Activated CD4-positive, alpha-beta memory T cell treated with anti-CD3 and anti-CD28 coated beads for 36 hours (primary cell): ENCODE measurements at regions not wholly inside any gene's neighbourhood (a gene's known extent, or its start where the extent isn't known, plus 50 kb on each side); places are given as distances from the start of the nearest gene placed in this dataset.

Experiments used
- CTCF ChIA-PET: fragments of 350-600 bp; sonication (Branson Sonifier 250); formaldehyde crosslinking; loops from one replicate; lab custom pipeline; 2021; ENCODE audit warnings: antibody characterized with exemption, inconsistent platforms; lab: Charles Lee
- POLR2A ChIA-PET: fragments of 350-600 bp; sonication (Branson Sonifier 250); formaldehyde crosslinking; loops from one replicate; lab custom pipeline; 2021; ENCODE audit warnings: antibody characterized with exemption; lab: Charles Lee
- DNase-seq: peaks from one replicate; pipeline ENCODE4 v3.0.0-alpha.2; 2020
- H3K27ac Mint-ChIP-seq: one replicate; pipeline ENCODE4 v1.8.0; 2021; ENCODE audit warnings: mixed read lengths
- H3K27me3 Mint-ChIP-seq: one replicate; pipeline ENCODE4 v1.8.0; 2021; ENCODE audit warnings: mixed read lengths
- H3K36me3 Mint-ChIP-seq: one replicate; pipeline ENCODE4 v1.8.0; 2021; ENCODE audit warnings: mixed read lengths
- H3K4me1 Mint-ChIP-seq: one replicate; pipeline ENCODE4 v1.8.0; 2021; ENCODE audit warnings: low read depth, mixed read lengths
- H3K4me3 Mint-ChIP-seq: one replicate; pipeline ENCODE4 v1.8.0; 2021; ENCODE audit warnings: mild to moderate bottlenecking, mixed read lengths
- H3K9me3 Mint-ChIP-seq: one replicate; pipeline ENCODE4 v1.8.0; 2021; ENCODE audit warnings: mixed read lengths
- intact Hi-C: fragments of 100-400 bp; cut with micrococcal nuclease; formaldehyde crosslinking; loops from one replicate; pipeline ENCODE4 v1.15.1; 2023

DNA sequence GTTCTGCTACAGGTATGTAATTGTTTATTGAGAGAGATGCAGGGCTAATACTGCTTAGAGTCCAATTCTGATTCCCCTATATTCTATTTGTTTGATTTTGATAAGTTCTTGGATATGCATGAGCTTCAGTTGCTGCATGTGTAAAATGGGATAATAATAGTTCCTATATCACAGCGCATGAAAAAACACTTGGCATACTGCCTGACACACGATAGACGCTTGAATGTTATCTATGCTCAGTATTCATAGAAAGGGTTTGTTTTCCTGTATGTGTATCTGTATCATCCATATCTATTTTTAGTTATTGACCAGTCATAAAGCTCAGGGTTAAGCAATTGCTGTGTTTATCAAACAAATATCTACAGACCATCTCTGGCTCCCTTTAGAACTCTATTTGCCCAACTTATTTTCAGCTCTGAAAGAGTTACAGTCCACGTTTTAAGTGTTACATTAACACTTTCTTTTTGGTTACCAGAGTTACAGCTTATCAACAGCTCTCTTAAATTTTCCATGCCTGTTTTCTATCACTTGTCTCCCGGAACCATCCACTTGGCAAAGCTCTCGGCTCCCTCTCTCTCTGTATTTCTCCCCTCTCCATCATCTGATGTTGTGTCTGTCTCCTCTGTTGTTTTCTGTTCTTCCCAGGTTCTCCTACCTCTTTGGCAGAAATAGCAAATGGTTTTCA, 334.8 kb downstream of the CBLN1 start:
- Mint-ChIP-seq H3K9me3 (no peaks in the 10 kb centered on the region), H3K4me3 (no peak overlapping the region), H3K36me3 (no peaks in the 10 kb centered on the region), H3K4me1 (no peaks in the 10 kb centered on the region), H3K27ac (no peak overlapping the region), H3K27me3 (no peaks in the 10 kb centered on the region)
- ChIA-PET CTCF (no interaction called here), POLR2A (no interaction called here)
- intact Hi-C loops: no loop called here
- DNase-seq: no peak

DNA sequence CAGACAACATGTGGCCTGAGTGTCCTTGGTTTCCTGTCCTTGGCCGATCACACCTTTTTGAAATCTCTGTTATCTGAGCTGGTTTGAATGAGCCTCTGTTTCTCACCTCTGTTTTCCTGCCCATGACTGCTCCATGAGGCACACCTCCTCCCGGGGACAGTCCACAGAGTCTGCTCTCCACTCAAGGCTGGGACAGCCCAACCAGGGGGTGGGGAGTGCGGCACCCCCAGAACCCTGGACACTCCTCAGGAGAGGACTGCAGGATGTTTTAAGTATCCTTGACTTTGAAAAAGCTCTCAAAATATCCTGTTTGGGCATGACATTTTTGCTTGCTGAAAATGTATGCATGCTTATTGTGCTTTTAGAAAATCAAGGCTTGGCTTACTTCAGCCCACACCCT, 333.0 kb upstream of the N4BP1 start:
- intact Hi-C loops: no loop called here
- Mint-ChIP-seq H3K4me1 (no peaks in the 10 kb centered on the region), H3K9me3 (no peaks in the 10 kb centered on the region), H3K27ac (no peak overlapping the region), H3K4me3 (no peak overlapping the region), H3K36me3 (no peaks in the 10 kb centered on the region), H3K27me3 (no peaks in the 10 kb centered on the region)
- no peak for DNase-seq
- POLR2A ChIA-PET: no interaction called here
- CTCF ChIA-PET: no interaction called here

DNA sequence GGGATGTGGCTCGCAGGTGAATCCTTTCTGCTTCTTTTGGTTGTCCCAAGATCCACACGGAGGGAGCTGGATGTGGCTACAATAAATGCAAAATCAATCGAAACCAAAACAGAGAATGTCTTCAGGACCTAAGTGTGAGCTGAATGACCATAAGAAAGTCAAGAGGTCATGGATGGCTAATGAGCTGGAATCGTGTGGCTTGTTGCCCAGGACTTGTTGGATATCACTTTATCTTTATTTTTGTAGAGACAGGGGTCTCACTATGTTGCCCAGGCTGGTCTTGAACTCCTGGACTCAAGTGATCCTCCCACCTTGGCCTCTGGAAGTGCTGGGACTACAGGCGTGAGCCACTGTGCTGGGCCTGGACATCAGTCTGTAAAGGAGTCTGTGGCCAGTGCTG, 326.8 kb upstream of the N4BP1 start:
- ChIA-PET CTCF (no interaction called here), POLR2A (no interaction called here)
- H3K27me3 Mint-ChIP-seq: no peaks in the 10 kb centered on the region
- no peak overlapping the region for H3K4me3 Mint-ChIP-seq
- no peaks in the 10 kb centered on the region for H3K4me1 Mint-ChIP-seq
- H3K9me3 Mint-ChIP-seq: no peaks in the 10 kb centered on the region
- intact Hi-C loops: no loop called here
- H3K36me3 Mint-ChIP-seq: no peaks in the 10 kb centered on the region
- DNase-seq: no peak
- no peak overlapping the region for H3K27ac Mint-ChIP-seq

DNA sequence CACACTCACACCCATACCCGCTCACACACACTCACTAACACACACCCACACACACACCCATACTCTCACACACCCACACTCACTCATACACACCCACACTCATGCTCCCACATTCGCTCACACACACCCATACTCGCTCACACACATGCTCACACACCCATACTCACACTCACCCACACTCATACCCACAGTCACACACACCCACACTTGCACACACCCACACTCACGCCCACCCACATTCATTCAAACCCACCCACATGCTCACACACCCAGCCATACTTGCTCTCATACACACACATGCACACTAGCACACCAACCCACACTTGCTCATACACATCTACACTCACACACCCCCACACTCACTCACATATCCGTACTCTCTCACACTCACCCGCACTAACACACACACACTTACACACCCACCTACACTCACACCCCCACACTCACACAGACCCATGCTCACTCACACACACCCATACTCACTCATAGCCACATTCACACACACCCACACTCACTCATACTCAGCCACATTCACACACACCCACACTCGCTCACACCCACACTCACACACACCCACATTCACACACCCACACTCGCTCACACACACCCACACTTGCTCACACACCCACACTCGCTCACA, 322.4 kb upstream of the N4BP1 start:
- Mint-ChIP-seq H3K27ac (no peak overlapping the region), H3K4me1 (no peaks in the 10 kb centered on the region), H3K27me3 (no peaks in the 10 kb centered on the region), H3K9me3 (peaks cover 2% of the 10 kb centered on the region), H3K4me3 (no peak overlapping the region), H3K36me3 (no peaks in the 10 kb centered on the region)
- POLR2A ChIA-PET: no interaction called here
- intact Hi-C loops: no loop called here
- CTCF ChIA-PET: no interaction called here
- no peak for DNase-seq

DNA sequence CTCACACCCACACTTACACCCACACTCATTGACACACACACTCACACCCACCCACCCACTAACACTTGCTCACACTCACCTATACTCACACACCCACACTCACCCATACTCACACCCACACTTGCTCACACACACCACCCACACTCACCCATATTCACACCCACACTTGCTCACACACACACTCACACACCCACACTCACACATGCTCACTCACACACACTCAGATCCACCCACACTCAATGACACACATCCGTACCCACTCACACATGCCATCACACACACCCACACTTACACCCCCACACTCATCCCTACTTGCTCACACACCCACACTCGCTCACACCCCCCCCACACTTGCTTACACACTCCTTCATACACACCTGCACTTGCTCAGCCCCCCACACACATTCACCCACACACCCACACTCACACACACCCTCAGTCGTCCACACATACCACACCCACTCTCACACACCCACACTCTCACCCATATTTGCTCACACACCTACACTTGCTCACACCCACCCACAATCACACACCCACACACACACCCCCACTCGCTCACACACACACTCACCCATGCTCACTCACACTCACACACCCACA, 321.1 kb upstream of the N4BP1 start:
- no peak for DNase-seq
- H3K36me3 Mint-ChIP-seq: no peaks in the 10 kb centered on the region
- no peaks in the 10 kb centered on the region for H3K4me1 Mint-ChIP-seq
- ChIA-PET POLR2A (no interaction called here), CTCF (no interaction called here)
- intact Hi-C loops: no loop called here
- peaks cover 6% of the 10 kb centered on the region for H3K9me3 Mint-ChIP-seq
- H3K27ac Mint-ChIP-seq: no peak overlapping the region
- H3K4me3 Mint-ChIP-seq: no peak overlapping the region
- no peaks in the 10 kb centered on the region for H3K27me3 Mint-ChIP-seq

DNA sequence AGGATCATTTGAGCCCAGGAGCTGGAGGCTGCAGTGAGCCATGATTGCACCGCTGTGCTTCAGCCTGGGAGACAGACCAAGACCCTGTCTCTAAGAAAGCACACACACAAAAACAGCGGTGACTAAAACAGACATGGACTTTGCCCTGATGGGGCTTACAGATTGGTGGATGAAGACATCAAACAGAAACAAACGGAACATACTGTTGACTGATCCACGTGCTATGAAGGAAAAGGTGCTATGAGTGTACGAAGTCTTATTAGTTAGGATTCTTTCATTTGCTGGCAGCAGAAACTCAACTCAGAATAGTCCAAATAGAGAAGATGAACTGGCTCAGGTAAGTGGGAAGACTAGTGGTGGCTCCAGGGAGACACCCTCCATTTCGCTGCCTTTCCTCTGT, 309.8 kb upstream of the N4BP1 start:
- DNase-seq: no peak
- CTCF ChIA-PET: no interaction called here
- Mint-ChIP-seq H3K36me3 (no peaks in the 10 kb centered on the region), H3K27ac (no peak overlapping the region), H3K9me3 (no peaks in the 10 kb centered on the region), H3K4me3 (no peak overlapping the region), H3K4me1 (no peaks in the 10 kb centered on the region), H3K27me3 (no peaks in the 10 kb centered on the region)
- POLR2A ChIA-PET: no interaction called here
- intact Hi-C loops: no loop called here

DNA sequence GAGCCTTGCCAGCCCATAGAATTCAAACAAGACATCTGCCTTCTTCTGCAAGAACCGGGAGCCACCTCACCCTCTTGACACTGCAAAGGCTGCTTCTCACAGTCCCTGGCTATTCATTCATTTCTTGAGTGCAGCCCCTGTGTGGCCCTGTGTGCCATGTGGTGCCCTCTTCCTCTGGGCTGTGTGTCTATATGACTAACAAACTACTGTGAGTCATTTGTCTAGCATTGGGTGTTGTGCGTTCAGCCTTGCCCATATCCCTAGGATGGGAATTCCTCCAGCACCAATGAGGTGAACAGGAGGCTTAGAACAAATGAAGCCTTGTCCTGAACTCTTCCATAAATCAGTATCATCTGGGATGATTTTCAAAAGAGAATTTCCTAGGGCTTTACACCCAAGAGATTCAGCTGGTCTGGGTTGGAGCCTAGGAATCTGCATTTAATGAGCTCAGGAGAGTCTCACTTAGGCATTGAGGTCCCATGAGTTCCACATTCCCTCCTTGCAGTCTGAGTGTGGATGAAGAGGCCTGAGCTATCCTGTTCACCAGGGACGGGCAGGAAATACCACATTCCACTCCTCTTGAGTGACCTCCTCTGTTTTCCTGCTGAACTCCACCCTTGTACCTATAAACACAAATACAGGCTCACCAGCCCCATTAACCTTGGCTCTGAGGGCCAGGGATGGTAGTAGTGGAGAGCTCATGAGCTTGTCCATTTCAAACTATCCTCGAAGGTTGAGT, 308.7 kb upstream of the N4BP1 start:
- H3K27me3 Mint-ChIP-seq: no peaks in the 10 kb centered on the region
- no peak overlapping the region for H3K4me3 Mint-ChIP-seq
- no peaks in the 10 kb centered on the region for H3K9me3 Mint-ChIP-seq
- no peak for DNase-seq
- ChIA-PET CTCF (no interaction called here), POLR2A (no interaction called here)
- no peaks in the 10 kb centered on the region for H3K4me1 Mint-ChIP-seq
- no peaks in the 10 kb centered on the region for H3K36me3 Mint-ChIP-seq
- intact Hi-C loops: no loop called here
- H3K27ac Mint-ChIP-seq: no peak overlapping the region

DNA sequence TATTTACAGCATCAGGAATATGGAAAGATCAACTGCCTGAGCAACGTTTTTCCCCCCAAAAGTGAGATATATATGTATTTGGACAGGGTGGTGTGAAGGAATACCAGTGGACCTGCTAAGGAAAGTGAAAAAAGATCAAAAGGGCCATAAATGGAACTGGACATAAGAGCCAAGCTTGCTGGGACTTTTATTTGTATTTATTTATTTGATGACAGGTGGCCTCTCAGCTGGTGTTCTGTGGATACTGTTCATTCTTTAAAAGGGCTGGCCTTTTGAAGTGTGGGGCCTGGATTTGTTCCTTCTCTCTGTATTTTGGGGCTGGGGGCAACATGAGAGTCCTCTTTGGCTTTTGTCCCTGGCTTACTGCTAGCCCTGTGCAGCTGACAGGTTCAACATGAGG, 306.6 kb upstream of the N4BP1 start:
- no peaks in the 10 kb centered on the region for H3K27me3 Mint-ChIP-seq
- no peaks in the 10 kb centered on the region for H3K9me3 Mint-ChIP-seq
- DNase-seq: no peak
- no peaks in the 10 kb centered on the region for H3K4me1 Mint-ChIP-seq
- no peak overlapping the region for H3K4me3 Mint-ChIP-seq
- POLR2A ChIA-PET: no interaction called here
- no peaks in the 10 kb centered on the region for H3K36me3 Mint-ChIP-seq
- intact Hi-C loops: no loop called here
- H3K27ac Mint-ChIP-seq: no peak overlapping the region
- CTCF ChIA-PET: no interaction called here

DNA sequence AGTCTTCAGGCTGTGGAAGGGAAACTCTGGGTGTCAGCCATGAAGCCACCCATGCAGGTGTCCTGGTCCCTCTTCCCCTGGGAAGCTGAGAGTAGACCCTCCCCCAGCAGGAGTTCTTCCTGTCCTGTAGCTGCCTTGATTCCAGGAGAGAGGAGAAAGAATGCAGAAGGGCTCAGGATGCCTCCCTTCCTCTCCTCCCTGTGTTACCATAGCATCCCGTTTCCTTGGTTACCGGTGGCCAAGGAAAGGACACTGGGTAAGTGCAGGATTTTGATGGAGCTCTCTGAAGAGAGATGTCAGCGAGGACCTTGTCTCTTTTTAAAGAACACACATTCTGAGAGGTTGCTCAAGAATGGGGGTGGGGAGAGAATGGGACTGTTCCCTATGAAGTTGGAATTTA, 304.1 kb upstream of the N4BP1 start:
- ChIA-PET CTCF (no interaction called here), POLR2A (no interaction called here)
- no peak for DNase-seq
- Mint-ChIP-seq H3K27ac (no peak overlapping the region), H3K9me3 (no peaks in the 10 kb centered on the region), H3K4me3 (no peak overlapping the region), H3K4me1 (no peaks in the 10 kb centered on the region), H3K36me3 (no peaks in the 10 kb centered on the region), H3K27me3 (no peaks in the 10 kb centered on the region)
- intact Hi-C loops: no loop called here

DNA sequence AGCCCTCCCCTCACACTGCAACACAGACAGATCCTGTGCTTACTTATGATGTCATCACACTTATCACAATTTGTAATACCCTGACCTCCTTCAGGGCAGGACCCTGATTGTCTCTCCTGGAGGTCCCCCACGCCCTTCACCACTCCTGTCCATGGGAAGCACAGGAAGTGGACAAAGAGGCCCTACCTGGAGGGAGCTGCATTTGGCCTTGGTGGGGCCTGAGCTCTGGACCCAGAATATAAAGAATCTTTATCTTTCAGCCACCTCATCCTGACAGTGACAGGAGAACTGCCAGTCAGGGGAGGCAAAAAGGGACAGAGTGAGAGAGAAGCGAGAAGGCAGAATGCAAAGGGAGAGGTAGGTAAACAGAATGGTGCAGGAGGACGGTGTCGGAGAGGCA, 303.4 kb upstream of the N4BP1 start:
- POLR2A ChIA-PET: no interaction called here
- intact Hi-C loops: no loop called here
- Mint-ChIP-seq H3K9me3 (no peaks in the 10 kb centered on the region), H3K27me3 (no peaks in the 10 kb centered on the region), H3K4me1 (no peaks in the 10 kb centered on the region), H3K36me3 (no peaks in the 10 kb centered on the region), H3K4me3 (no peak overlapping the region), H3K27ac (no peak overlapping the region)
- DNase-seq: no peak
- CTCF ChIA-PET: no interaction called here

DNA sequence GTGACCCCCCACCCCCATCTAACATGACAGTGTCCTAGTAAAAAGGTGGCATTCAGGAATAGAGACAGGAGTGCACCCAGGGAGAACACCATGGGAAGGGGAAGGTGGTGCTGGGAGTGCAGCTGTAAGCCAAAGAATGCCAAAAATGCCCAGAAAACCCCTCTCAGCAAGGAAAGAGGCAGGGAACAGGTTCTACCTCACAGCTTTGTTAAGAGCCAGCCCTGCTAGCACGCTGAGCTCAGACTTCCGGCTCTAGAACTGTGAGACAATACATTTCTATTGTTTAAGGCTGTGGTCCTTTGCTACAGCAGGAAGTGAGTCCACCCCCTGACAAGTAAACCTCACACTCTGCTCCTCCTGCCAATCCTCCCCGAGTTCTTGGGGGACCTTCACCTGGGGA, 302.4 kb upstream of the N4BP1 start:
- POLR2A ChIA-PET: no interaction called here
- no peak for DNase-seq
- intact Hi-C loops: no loop called here
- Mint-ChIP-seq H3K9me3 (no peaks in the 10 kb centered on the region), H3K27ac (no peak overlapping the region), H3K4me1 (no peaks in the 10 kb centered on the region), H3K36me3 (no peaks in the 10 kb centered on the region), H3K4me3 (no peak overlapping the region), H3K27me3 (no peaks in the 10 kb centered on the region)
- CTCF ChIA-PET: no interaction called here

DNA sequence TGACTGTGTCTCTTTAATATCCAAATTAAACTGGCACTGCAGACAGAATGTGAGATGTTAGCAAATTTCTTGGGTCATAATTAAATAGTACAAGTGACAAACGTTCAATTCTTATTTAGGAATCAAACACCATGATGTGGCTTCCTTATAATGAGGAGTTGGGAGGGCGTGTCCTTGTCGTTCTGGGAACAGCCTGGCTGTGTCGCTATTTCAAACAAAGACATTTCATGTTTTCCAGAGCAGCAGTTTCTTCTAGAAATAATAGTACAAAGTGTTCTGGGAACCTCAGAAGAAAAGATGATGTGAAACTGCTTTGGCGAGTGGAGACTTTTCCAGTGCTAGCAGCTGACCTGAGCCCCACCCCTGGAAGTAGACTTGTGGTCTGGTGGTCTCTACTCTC, 301.7 kb upstream of the N4BP1 start:
- intact Hi-C loops: no loop called here
- Mint-ChIP-seq H3K27me3 (no peaks in the 10 kb centered on the region), H3K4me1 (no peaks in the 10 kb centered on the region), H3K9me3 (no peaks in the 10 kb centered on the region), H3K27ac (no peak overlapping the region), H3K36me3 (no peaks in the 10 kb centered on the region), H3K4me3 (no peak overlapping the region)
- no peak for DNase-seq
- CTCF ChIA-PET: no interaction called here
- POLR2A ChIA-PET: no interaction called here
